SK-N-SH (cell line): ENCODE measurements at regions not wholly inside any gene's neighbourhood (a gene's known extent, or its start where the extent isn't known, plus 50 kb on each side); places are given as distances from the start of the nearest gene placed in this dataset.

ENCODE experiments used
- CTCF ChIA-PET: fragments of 300-600, 350-600 bp; formaldehyde crosslinking; extraction: SDS; loops from one replicate; lab custom pipeline; 2021; lab: Yijun Ruan, JAX
- POLR2A ChIA-PET: fragments of 350-600 bp; sonication (Branson Sonifier 250); formaldehyde crosslinking; extraction: SDS; loops from one replicate; lab custom pipeline; 2020; ENCODE audit warnings: antibody characterized with exemption, inconsistent platforms; lab: Yijun Ruan, JAX
- DNase-seq: peaks from one replicate; pipeline ENCODE4 v3.0.0; 2012
- H2AFZ ChIP-seq: fragments of 200-600 bp; sonication (generic); 2 replicates; pipeline ENCODE4 v1.8.1; 2016; ENCODE audit warnings: antibody characterized with exemption, mild to moderate bottlenecking, low read depth
- H3F3A ChIP-seq: fragments of 200-600 bp; sonication (generic); replicated peaks from 2 replicates; pipeline ENCODE3; 2016; ENCODE audit warnings: antibody characterized with exemption, mild to moderate bottlenecking; ENCODE audit not compliant: insufficient read depth
- H3K27ac ChIP-seq, 2 experiments: fragments of 200-500 bp in 1 of 2; fragments of 200-600 bp in 1 of 2; sonication (Bioruptor generic) in 1 of 2; sonication (generic), shearing (Covaris generic) in 1 of 2; 2 replicates each; pipeline versions ENCODE4 v1.5.1 to v1.6.1; 2014 to 2016; ENCODE audit warnings: low read depth in 2 of 2, inconsistent platforms in 1 of 2, low read length in 1 of 2, mild to moderate bottlenecking in 1 of 2, mixed read lengths in 1 of 2
- H3K27me3 ChIP-seq: fragments of 200-600 bp; sonication (generic), shearing (Covaris generic); 2 replicates; pipeline ENCODE4 v1.6.1; 2016; ENCODE audit warnings: mixed run types; ENCODE audit not compliant: insufficient read depth
- H3K36me3 ChIP-seq, 2 experiments: fragments of 200-500 bp in 1 of 2; fragments of 200-600 bp in 1 of 2; sonication (Bioruptor generic) in 1 of 2; sonication (generic) in 1 of 2; replicated peaks in 1 of 2; 2 replicates each; pipeline versions ENCODE3 to v1.5.1; 2014 to 2016; ENCODE audit warnings: low read length in 1 of 2, mild to moderate bottlenecking in 1 of 2; ENCODE audit not compliant: insufficient read depth in 2 of 2, control insufficient read depth in 1 of 2
- H3K4me1 ChIP-seq, 2 experiments: fragments of 200-500 bp in 1 of 2; fragments of 200-600 bp in 1 of 2; sonication (Bioruptor generic) in 1 of 2; sonication (generic), shearing (Covaris generic) in 1 of 2; 2 replicates each; pipeline versions ENCODE4 v1.5.1 to v1.6.1; 2014 to 2016; ENCODE audit warnings: low read depth in 1 of 2, low read length in 1 of 2, mixed run types in 1 of 2; ENCODE audit not compliant: insufficient read depth in 2 of 2, control insufficient read depth in 1 of 2
- H3K4me2 ChIP-seq: fragments of 200-600 bp; sonication (generic), shearing (Covaris generic); 2 replicates; pipeline ENCODE4 v1.6.1; 2017; ENCODE audit warnings: mixed run types
- H3K4me3 ChIP-seq, 2 experiments: fragments of 200-500 bp in 1 of 2; fragments of 200-600 bp in 1 of 2; sonication (Bioruptor generic) in 1 of 2; sonication (generic), shearing (Covaris generic) in 1 of 2; 2 replicates each; pipeline versions ENCODE4 v1.5.1 to v1.8.1; 2014 to 2016; ENCODE audit warnings: low read depth in 2 of 2, inconsistent platforms in 1 of 2, low read length in 1 of 2, mild to moderate bottlenecking in 1 of 2, mixed read lengths in 1 of 2, moderate library complexity in 1 of 2
- H3K79me2 ChIP-seq: fragments of 200-600 bp; sonication (generic); 2 replicates; pipeline ENCODE4 v1.8.1; 2017; ENCODE audit warnings: mild to moderate bottlenecking; ENCODE audit not compliant: insufficient read depth
- H3K9ac ChIP-seq: fragments of 200-600 bp; sonication (generic); 2 replicates; pipeline ENCODE4 v1.6.1; 2017; ENCODE audit warnings: mixed run types
- H3K9me2 ChIP-seq: fragments of 200-600 bp; sonication (generic); 2 replicates; pipeline ENCODE4 v1.6.1; 2017; ENCODE audit warnings: mixed run types
- H3K9me3 ChIP-seq: fragments of 200-600 bp; sonication (generic); 2 replicates; pipeline ENCODE4 v1.6.1; 2017; ENCODE audit warnings: mixed run types, mild to moderate bottlenecking, moderate library complexity
- H4K20me1 ChIP-seq: fragments of 200-600 bp; sonication (generic); 2 replicates; pipeline ENCODE4 v1.6.1; 2017; ENCODE audit warnings: mild to moderate bottlenecking, mixed run types; ENCODE audit not compliant: insufficient read depth
- ELF1 ChIP-seq: IDR thresholded peaks from 2 replicates; pipeline ENCODE4 v1.4.0; 2012
- EP300 ChIP-seq, 2 experiments: IDR thresholded peaks; 2 replicates each; pipeline versions ENCODE4 v1.4.0 to v1.6.1; 2012; ENCODE audit warnings: borderline replicate concordance in 1 of 2, low read depth in 1 of 2, low read length in 1 of 2
- EZH2phosphoT487 ChIP-seq: fragments of 200-600 bp; sonication (generic); IDR thresholded peaks from 2 replicates; pipeline ENCODE4 v1.6.1; 2017; ENCODE audit warnings: low read depth, mixed run types, mild to moderate bottlenecking, antibody characterized with exemption, moderate library complexity, borderline replicate concordance
- GABPA ChIP-seq: IDR thresholded peaks from 2 replicates; pipeline ENCODE4 v1.4.0; 2012; ENCODE audit warnings: low read depth, mild to moderate bottlenecking
- IRF3 ChIP-seq: fragments of 150-350 bp; IDR thresholded peaks from 2 replicates; pipeline ENCODE4 v1.6.1; 2016; ENCODE audit warnings: mild to moderate bottlenecking, low read depth, low read length
- JUND ChIP-seq: IDR thresholded peaks from 2 replicates; pipeline ENCODE4 v1.4.0; 2012
- MAX ChIP-seq: IDR thresholded peaks from 2 replicates; pipeline ENCODE4 v1.4.0; 2012; ENCODE audit warnings: low read depth
- MEF2A ChIP-seq: IDR thresholded peaks from 2 replicates; pipeline ENCODE4 v1.4.0; 2012; ENCODE audit warnings: low read depth, borderline replicate concordance
- NFIC ChIP-seq: IDR thresholded peaks from 2 replicates; pipeline ENCODE4 v1.4.0; 2012; ENCODE audit warnings: borderline replicate concordance
- NRF1 ChIP-seq: IDR thresholded peaks from 2 replicates; pipeline ENCODE4 v1.6.1; 2012; ENCODE audit warnings: low read depth, mild to moderate bottlenecking, low read length
- POLR2AphosphoS5 ChIP-seq: IDR thresholded peaks from 2 replicates; pipeline ENCODE4 v1.6.1; 2012; ENCODE audit warnings: low read depth, low read length
- RAD21 ChIP-seq: IDR thresholded peaks from 2 replicates; pipeline ENCODE4 v1.6.1; 2012; ENCODE audit warnings: mild to moderate bottlenecking, low read length
- RCOR1 ChIP-seq: fragments of 150-350 bp; IDR thresholded peaks from 2 replicates; pipeline ENCODE4 v1.6.1; 2017; ENCODE audit warnings: antibody characterized with exemption, low read length
- RFX5 ChIP-seq: IDR thresholded peaks from 2 replicates; pipeline ENCODE4 v1.6.1; 2012; ENCODE audit warnings: mild to moderate bottlenecking, improper control_type of control experiment, low read length
- SMC3 ChIP-seq: IDR thresholded peaks from 2 replicates; pipeline ENCODE4 v1.6.1; 2012; ENCODE audit warnings: low read depth, low read length, improper control_type of control experiment
- TCF12 ChIP-seq: IDR thresholded peaks from 2 replicates; pipeline ENCODE4 v1.4.0; 2012
- TEAD4 ChIP-seq: IDR thresholded peaks from 2 replicates; pipeline ENCODE4 v1.4.0; 2012; ENCODE audit warnings: mild to moderate bottlenecking, borderline replicate concordance; ENCODE audit not compliant: insufficient read depth
- USF1 ChIP-seq: IDR thresholded peaks from 2 replicates; pipeline ENCODE4 v1.4.0; 2012; ENCODE audit warnings: low read depth, borderline replicate concordance
- USF2 ChIP-seq: fragments of 150-350 bp; IDR thresholded peaks from 2 replicates; pipeline ENCODE4 v1.6.1; 2017; ENCODE audit warnings: antibody characterized with exemption, low read length, low read depth, borderline replicate concordance
- WGBS: methylation state at CpG from one replicate; pipeline ENCODE4 v1.1.6; 2017; ENCODE audit warnings: low lambda C conversion rate; 5-methylcytosine and 5-hydroxymethylcytosine counted together

GRCh38 chr4:138560448-138560847, 318.3 kb upstream of the SLC7A11 start:
- Histone ChIP-seq H3K9me2 (no peaks in the 10 kb centered on the region), H2AFZ (no peak overlapping the region), H3K79me2 (no peaks in the 10 kb centered on the region), H3K9me3 (no peaks in the 10 kb centered on the region), H4K20me1 (no peaks in the 10 kb centered on the region), H3F3A (no peaks in the 10 kb centered on the region), H3K4me3 (no peak overlapping the region), H3K27me3 (no peaks in the 10 kb centered on the region), H3K27ac (no peak overlapping the region), H3K4me1 (no peaks in the 10 kb centered on the region), H3K4me2 (no peak overlapping the region), H3K9ac (no peak overlapping the region), H3K36me3 (no peaks in the 10 kb centered on the region)
- TF ChIP-seq RAD21 = no peak
- CTCF ChIA-PET = no interaction called here
- DNase-seq = no peak
- POLR2A ChIA-PET = no interaction called here
- WGBS = 88% methylated on average over 17 of the region's 21 CpGs

GRCh38 chr4:138558886-138559285, 316.7 kb upstream of the SLC7A11 start:
- ChIA-PET POLR2A (no interaction called here), CTCF (interaction anchor here (0.6 to 0.7 kb wide), 2 partner anchors 70 to 91 kb away, joined by 3 read pairs; no protein-coding TSS in a partner anchor)
- no peak overlapping the region for H3K4me2 ChIP-seq
- H3F3A ChIP-seq = no peaks in the 10 kb centered on the region
- no peak for DNase-seq
- H4K20me1 ChIP-seq = no peaks in the 10 kb centered on the region
- no peaks in the 10 kb centered on the region for H3K36me3 ChIP-seq
- no peak overlapping the region for H3K9ac ChIP-seq
- TF ChIP-seq TCF12 = no peak
- TF ChIP-seq RCOR1 = no peak
- TF ChIP-seq GABPA = no peak
- TF ChIP-seq MEF2A = no peak
- TF ChIP-seq USF1 = no peak
- TF ChIP-seq RFX5 = no peak
- no peak for TF ChIP-seq USF2
- TF ChIP-seq JUND = no peak
- no peak for TF ChIP-seq RAD21
- no peak for TF ChIP-seq TEAD4
- TF ChIP-seq EP300 (IDR thresholded peaks at IDR 0.05; ENCODE audit: borderline replicate concordance in 1 of 2, low read depth in 1 of 2, low read length in 1 of 2) = no peak
- TF ChIP-seq EZH2phosphoT487 = no peak
- no peak for TF ChIP-seq SMC3
- no peak for TF ChIP-seq NRF1
- no peak for TF ChIP-seq POLR2AphosphoS5
- no peak for TF ChIP-seq IRF3
- no peak for TF ChIP-seq NFIC
- no peak for TF ChIP-seq MAX
- TF ChIP-seq ELF1 = no peak
- no peaks in the 10 kb centered on the region for H3K9me3 ChIP-seq
- H3K4me3 ChIP-seq = no peak overlapping the region
- H3K4me1 ChIP-seq = no peaks in the 10 kb centered on the region
- no peak overlapping the region for H3K27ac ChIP-seq
- no peak overlapping the region for H2AFZ ChIP-seq
- no peaks in the 10 kb centered on the region for H3K9me2 ChIP-seq
- H3K79me2 ChIP-seq = no peaks in the 10 kb centered on the region
- WGBS = 82% methylated on average over 1 of the region's 1 CpG
- no peaks in the 10 kb centered on the region for H3K27me3 ChIP-seq
